ENCODE measurements at regions not wholly inside any gene's neighbourhood (a gene's known extent, or its start where the extent isn't known, plus 50 kb on each side); places are given as distances from the start of the nearest gene placed in this dataset.

DNA sequence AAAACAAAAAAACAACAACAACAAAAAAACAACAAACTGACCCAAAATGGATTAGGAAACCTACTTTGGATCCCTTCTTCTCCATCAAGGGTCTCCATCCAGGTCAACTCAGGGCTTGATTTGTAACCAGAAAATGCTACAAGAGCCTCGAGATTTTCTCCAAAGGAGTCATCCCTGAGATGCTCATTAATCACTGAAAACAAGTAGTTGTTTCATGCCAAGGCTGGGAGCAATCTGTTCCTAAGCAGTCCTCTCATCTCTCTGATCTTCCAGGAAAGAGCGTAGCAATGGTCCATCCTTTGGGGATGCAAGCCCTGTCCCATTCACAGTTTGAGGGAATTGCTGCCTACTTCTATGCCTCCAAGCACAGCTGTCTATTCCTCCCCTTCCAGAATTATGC, 203.0 kb upstream of the MAP3K1 start:
- in situ Hi-C loops (cut with MboI; ENCODE audit: low pct_unique_long_range_greater_than_20kb, low sequenced_read_pairs, unreplicated experiment): no loop called here
- DNase-seq (ENCODE audit: low spot score): no peak
- TF ChIP-seq, protein P1, sequence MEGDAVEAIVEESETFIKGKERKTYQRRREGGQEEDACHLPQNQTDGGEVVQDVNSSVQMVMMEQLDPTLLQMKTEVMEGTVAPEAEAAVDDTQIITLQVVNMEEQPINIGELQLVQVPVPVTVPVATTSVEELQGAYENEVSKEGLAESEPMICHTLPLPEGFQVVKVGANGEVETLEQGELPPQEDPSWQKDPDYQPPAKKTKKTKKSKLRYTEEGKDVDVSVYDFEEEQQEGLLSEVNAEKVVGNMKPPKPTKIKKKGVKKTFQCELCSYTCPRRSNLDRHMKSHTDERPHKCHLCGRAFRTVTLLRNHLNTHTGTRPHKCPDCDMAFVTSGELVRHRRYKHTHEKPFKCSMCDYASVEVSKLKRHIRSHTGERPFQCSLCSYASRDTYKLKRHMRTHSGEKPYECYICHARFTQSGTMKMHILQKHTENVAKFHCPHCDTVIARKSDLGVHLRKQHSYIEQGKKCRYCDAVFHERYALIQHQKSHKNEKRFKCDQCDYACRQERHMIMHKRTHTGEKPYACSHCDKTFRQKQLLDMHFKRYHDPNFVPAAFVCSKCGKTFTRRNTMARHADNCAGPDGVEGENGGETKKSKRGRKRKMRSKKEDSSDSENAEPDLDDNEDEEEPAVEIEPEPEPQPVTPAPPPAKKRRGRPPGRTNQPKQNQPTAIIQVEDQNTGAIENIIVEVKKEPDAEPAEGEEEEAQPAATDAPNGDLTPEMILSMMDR (IDR thresholded peaks at IDR 0.05; ENCODE audit: extremely low read depth, insufficient read depth, missing control alignments): no peak

DNA sequence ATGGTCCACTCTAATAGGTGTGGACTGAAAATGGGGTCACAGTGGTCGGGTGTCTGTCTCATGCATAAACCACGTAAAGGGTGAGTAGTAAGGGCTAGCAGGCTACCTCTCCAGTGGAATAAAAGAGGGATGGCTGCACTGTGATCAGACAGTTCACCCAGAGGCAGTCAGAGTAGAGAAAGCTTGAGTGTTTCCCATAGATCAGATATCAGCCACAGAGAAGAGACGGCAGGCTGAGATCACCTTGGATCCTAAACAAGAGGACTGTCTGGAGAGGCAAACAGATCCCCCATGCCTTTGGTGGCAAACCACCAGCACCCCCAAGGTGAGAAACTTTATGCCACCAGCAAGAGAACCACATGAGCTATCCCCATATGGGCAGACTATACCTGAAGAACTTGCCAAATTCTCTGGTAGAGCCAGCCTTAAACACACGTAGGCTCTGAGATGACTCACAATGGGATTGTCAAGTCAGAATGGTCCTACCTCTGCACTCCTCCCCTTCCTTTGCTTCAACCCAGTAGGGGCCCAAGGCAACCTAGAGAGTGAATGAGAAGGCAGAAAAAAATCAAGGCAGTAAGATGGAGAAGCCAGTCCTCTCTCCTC, 205.2 kb upstream of the MAP3K1 start:
- no peak for DNase-seq (ENCODE audit: low spot score)
- in situ Hi-C loops (cut with MboI; ENCODE audit: low pct_unique_long_range_greater_than_20kb, low sequenced_read_pairs, unreplicated experiment): no loop called here
- TF ChIP-seq, protein P1 (IDR thresholded peaks at IDR 0.05; ENCODE audit: extremely low read depth, insufficient read depth, missing control alignments): no peak

DNA sequence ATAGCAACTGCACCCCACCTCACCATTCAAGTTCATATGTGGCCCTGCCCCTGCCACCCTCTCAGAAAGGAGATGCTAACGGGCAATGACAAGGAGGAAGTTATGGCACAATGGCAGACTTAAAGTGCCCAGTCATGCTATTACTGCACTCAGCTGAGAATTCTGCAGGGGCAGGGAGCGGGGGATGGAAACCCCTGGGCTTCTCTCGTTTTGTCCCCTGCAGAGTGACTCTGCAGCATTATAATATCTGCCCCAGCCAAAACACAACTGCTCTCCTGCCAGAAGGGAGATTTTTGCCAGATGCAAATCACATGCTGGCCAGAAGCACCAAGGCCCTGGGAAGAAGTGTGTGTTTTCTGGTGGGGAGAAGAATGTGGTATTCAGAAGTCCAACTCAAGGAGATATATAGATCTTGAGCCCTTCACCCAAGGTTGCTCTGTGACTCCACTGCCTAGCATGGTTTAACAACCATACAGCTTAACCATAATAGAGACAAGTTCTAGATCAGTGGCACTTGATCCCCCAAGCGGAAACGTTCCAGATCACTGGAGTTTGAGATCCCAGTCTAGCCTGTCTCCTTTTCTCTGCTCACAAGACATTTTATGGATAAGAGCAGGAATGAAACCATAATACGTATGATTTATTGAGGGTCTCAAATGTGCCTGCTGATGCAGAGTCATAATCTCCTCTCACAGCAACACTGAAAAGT, 207.0 kb upstream of the MAP3K1 start:
- TF ChIP-seq, protein P1 (IDR thresholded peaks at IDR 0.05; ENCODE audit: extremely low read depth, insufficient read depth, missing control alignments): no peak
- in situ Hi-C loops (cut with MboI; ENCODE audit: low pct_unique_long_range_greater_than_20kb, low sequenced_read_pairs, unreplicated experiment): no loop called here
- no peak for DNase-seq (ENCODE audit: low spot score)

DNA sequence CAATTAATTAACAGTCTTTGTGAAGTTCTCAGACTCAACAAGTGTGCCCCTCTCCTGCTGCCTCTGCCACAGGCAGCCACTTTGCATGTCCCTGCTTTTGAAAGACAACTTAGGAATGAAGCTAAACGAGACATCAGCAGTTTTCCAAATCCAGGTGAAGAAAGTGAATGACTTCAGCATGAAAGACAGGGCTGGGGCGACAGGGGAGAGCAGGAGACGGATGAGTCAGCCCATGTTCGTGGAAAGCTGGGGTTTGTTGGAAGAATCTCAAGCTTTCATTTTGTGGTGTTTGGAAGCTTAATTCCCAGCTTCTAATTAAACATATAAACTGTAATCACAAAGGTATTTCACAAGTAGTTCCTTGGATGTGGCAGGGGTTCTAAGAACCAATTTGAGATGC, 207.8 kb upstream of the MAP3K1 start:
- no peak for DNase-seq (ENCODE audit: low spot score)
- in situ Hi-C loops (cut with MboI; ENCODE audit: low pct_unique_long_range_greater_than_20kb, low sequenced_read_pairs, unreplicated experiment): no loop called here
- TF ChIP-seq, protein P1 (IDR thresholded peaks at IDR 0.05; ENCODE audit: extremely low read depth, insufficient read depth, missing control alignments): no peak

DNA sequence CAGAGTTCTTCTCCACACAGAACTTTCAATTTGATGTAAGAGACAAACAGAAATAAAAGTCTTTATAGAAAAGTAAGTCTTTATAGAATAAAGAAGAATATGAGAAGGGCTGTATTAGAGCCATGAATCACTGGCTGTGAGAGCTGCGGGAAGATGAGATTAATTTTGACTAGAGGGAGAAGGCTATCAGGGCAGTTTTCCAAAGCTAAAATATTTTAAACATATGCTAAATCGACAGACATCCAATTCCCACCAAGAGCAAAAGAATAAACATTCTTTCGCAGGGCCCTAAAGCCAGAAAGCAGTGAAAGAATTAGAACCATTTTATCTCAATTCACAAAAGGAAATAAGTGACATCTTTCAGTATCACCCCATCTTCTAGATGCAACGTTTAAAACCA, 208.3 kb upstream of the MAP3K1 start:
- DNase-seq (ENCODE audit: low spot score): no peak
- in situ Hi-C loops (cut with MboI; ENCODE audit: low pct_unique_long_range_greater_than_20kb, low sequenced_read_pairs, unreplicated experiment): no loop called here
- TF ChIP-seq, protein P1 (IDR thresholded peaks at IDR 0.05; ENCODE audit: extremely low read depth, insufficient read depth, missing control alignments): no peak

DNA sequence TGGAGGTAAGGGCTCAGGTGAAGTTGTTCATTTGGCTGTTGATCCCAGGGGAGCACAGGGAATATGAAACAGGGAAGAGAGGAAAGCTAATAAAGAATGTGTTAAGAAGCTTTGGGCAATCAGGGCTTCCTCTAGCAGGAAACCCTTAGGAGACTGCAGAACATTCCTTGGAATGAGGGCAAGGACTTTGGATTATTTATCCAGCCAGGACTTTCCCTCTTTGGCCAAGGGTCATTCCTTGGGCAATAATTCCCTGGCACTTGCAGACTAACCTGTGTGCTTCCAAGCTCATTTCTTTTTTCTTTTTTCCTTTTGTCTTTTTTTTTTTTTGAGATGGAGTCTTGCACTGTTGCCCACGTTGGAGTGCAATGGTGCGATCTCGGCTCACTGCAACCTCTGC, 209.2 kb upstream of the MAP3K1 start:
- no peak for DNase-seq (ENCODE audit: low spot score)
- in situ Hi-C loops (cut with MboI; ENCODE audit: low pct_unique_long_range_greater_than_20kb, low sequenced_read_pairs, unreplicated experiment): no loop called here
- TF ChIP-seq, protein P1 (IDR thresholded peaks at IDR 0.05; ENCODE audit: extremely low read depth, insufficient read depth, missing control alignments): no peak

All from GM13977 (cell line).